Osteocyte (in vitro differentiated cells): ENCODE measurements at regions not wholly inside any gene's neighbourhood (a gene's known extent, or its start where the extent isn't known, plus 50 kb on each side); places are given as distances from the start of the nearest gene placed in this dataset.
"Not testable (repeated sequence)": the region's sequence is repeated elsewhere in the genome, so short reads cannot be mapped to it uniquely, and the experiment has no call there.

Experiments
- DNase-seq: peaks from one replicate; pipeline ENCODE4 v3.0.0; 2021; ENCODE audit warnings: mixed read lengths; ENCODE audit not compliant: unreplicated experiment; ENCODE audit errors: extremely low spot score
- H3K27ac Mint-ChIP-seq: one replicate; pipeline ENCODE4 v1.8.0; 2021; ENCODE audit warnings: mild to moderate bottlenecking, mixed read lengths; ENCODE audit not compliant: unreplicated experiment
- H3K27me3 Mint-ChIP-seq: one replicate; pipeline ENCODE4 v1.8.0; 2021; ENCODE audit warnings: mixed read lengths; ENCODE audit not compliant: unreplicated experiment
- H3K36me3 Mint-ChIP-seq: one replicate; pipeline ENCODE4 v1.8.0; 2021; ENCODE audit warnings: mixed read lengths; ENCODE audit not compliant: unreplicated experiment
- H3K4me1 Mint-ChIP-seq: one replicate; pipeline ENCODE4 v1.8.0; 2021; ENCODE audit warnings: mixed read lengths; ENCODE audit not compliant: unreplicated experiment
- H3K4me3 Mint-ChIP-seq: one replicate; pipeline ENCODE4 v1.8.0; 2021; ENCODE audit warnings: mild to moderate bottlenecking, moderate library complexity, mixed read lengths; ENCODE audit not compliant: unreplicated experiment
- H3K9me3 Mint-ChIP-seq: one replicate; pipeline ENCODE4 v1.8.0; 2021; ENCODE audit warnings: mixed read lengths; ENCODE audit not compliant: unreplicated experiment

- DNase-seq, H3K36me3 Mint-ChIP-seq, H3K4me3 Mint-ChIP-seq, H3K27ac Mint-ChIP-seq, H3K4me1 Mint-ChIP-seq, H3K27me3 Mint-ChIP-seq: not testable (repeated sequence)
- peaks cover 58% of the 10 kb centered on the region for H3K9me3 Mint-ChIP-seq
Observed at GRCh38 chr22:12638319-12638718, 2889.7 kb upstream of the OR11H1 start.
